GM04503 (cell line): ENCODE measurements at regions not wholly inside any gene's neighbourhood (a gene's known extent, or its start where the extent isn't known, plus 50 kb on each side); places are given as distances from the start of the nearest gene placed in this dataset.
A peak's percentile ranks its signal among the peaks of the same experiment; 100 is the strongest.

Experiments
- DNase-seq: peaks from one replicate; pipeline ENCODE4 v3.0.0-alpha.2; 2012; ENCODE audit warnings: low read depth

DNA sequence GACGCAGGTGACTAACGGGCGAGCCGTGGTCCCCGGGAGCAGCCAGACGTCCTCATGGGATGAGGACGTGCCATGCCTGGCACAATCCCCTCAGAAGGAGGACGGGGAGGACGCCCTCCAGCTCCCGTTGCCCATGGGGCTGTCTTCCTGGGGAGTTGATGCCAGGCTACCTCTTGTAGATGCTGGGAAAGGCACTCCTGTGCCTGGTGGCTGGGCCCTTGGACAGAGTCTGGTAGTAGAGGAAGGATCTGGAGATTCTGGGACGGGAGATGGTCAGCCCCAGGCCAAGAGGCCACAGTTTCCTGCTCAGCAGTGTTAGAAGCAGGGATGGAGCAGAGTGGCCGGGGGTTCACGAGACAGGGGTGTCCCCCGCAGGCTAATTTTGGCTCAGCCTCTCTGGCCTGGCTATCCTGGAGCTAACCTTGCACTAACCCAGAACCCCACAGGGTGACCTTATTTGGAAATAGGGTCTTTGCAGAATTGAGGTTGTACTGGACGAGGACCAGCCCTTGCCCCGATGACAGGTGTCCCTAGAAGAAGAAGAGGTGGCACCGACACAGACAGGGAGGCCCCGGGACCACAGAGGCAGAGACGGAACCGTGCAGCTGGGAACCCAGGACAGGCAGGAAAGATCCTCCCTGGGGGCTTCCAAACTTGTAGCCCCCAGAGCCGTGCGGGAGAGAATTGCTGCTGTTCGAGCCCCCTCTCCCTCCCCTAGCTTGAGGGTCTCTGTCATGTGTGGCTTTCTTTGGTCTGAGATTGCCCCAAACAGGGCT, 50.1 kb upstream of the ADRA2C start:
- DNase-seq: no peak

DNA sequence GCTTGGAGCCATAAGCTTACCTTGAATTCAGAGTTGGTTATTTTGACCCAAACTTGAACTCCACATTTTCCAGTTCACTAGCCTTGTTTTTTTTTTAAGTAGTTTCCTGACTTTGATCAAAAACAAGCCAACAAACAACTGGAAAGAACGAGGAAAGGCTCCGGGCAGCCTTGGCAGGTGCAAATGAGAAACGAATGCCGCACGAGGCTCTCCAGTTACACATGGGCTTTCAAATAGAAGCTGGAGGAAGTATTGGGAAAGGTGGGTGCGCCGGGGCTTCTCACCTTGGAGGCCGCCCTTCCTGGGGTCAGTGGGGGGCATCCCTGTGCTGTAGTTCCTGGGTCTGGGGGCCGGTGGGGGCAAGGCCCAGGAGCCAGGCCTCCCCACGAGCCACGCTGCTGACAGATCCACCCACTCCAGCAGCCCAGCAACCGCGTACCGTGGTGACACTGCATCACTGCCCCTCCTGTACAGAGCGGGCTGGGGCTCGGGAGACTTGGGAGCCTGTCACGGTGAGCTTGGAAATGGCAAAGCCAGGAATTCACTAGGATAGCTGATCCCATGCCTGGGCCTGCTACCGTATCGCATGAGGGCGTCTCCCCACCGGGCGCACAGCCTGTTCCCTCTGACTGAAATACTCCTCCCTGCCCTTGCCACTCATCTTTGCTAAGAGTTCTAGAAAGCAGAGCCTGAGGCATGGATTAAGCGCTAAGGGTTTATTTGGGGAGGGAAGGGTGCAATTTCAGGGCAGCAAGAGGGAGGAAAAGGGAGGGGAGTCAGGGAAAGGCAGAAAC, 50.9 kb upstream of the ADRA2C start:
- no peak for DNase-seq

DNA sequence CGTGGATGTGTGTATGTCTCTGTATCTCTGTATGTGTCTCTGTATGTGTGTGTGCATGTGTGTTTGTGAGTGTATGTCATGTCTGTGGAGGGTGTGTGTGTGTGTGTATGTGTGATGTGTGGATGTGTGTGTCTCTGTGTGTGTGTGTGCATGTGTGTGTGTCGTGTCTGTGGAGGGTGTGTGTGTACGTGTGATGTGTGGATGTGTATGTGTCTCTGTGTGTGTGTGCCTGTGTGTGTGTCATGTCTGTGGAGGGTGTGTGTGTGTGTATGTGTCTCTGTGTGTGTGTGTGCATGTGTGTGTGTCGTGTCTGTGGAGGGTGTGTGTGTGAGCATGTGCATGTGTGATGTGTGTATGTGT, 51.6 kb upstream of the ADRA2C start:
- DNase-seq: no peak

GRCh38 chr4:3713817-3714641, 52.2 kb upstream of the ADRA2C start:
- DNase-seq: no peak

DNA sequence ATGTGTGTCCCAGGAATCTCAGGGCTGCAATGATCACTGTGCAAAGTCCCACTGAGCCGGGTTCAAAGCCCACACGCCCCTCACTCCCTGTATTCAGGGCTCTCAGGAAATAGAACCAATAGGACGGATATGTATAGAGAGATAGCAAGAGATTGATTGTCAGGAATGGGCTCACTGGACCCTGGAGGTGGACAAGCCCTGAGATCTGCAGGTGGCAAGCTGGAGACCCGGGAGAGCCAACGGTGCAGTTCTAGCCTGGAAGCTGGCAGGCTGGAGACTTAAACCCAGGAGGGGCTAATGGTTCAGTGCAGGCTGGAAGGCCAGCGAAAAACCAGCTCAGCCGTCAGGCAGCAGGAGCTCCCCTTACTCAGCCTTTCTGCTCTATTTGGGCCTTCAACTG, 52.8 kb upstream of the ADRA2C start:
- DNase-seq: no peak

- no peak for DNase-seq
Observed at GRCh38 chr4:3712936-3713335, 53.2 kb upstream of the ADRA2C start.

DNA sequence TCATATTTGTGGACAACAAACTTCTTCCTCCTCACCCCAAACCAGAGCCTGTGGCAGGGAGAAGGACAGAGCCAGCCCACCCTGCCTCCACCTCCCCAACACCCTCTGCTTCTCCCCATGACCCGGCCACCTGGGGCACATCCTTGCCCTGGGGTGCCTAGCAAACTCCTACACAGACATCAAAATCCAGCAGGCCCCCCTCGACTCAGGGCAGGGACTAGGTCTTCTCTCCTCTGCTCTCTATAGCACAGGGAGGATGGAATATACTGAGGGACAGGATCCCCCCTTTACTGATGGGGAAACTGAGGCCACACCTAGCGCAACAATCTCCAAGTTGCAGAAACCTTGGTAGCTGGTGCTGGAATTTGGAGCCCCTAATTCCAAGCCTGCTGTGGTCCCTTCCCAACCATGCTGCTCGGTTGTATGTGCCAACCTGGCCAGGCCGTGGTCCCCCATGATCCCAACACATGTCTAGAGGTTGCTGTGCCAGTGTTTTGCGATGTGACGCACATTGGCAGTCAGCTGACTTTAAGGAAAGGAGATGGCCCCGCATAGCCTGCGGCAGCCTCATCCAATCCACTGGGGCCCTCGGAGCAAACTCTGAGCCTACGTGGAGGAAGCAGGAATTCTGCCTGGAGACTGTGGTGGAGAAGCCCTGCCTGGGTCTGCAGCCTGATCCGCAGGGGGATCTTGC, 53.9 kb upstream of the ADRA2C start:
- no peak for DNase-seq

DNA sequence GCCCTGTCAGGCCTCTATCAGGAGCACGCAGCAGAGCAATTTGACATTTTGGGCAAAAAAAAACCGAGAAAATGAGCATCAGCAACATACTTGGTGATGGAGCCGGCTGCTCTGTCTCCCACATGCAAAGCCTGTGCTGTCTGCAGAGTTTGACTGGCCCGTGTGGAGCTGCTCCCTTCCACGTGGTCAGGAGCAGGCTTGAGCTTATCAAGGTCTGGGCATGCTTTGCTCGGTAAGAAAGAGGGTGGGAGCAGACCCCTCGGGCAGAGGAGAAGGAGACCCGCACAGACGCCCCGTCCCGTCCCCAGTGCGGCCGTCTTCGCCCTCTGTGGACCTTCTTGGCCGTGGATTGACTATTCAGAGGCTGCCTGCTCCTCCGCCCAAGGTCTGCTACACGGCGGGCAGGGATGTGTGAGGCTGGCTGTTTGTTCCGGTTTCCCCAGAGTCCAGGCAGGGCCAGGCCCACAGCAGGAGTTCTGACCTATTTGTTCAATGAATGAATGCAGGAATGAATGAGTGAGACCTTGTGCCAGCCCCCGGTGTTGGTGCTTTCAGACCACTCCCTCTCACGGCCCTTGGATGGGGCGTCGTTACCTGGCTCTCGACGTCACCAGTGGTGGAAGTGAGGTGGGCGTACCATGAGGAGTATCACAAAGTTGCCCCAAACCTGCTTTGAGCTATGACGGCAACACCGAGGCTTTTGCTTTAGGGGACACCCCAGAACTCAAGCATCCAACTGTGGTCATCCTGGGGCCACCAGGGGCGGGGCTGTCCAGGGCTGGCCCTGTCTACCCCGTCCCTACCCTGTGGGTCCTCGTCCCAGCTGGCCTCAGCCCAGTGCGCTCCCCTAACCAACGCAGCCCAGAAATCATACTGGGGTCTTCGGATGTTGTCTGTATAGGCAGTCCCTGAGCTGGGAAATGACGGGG, 54.7 kb upstream of the ADRA2C start:
- no peak for DNase-seq

- no peak for DNase-seq
Observed at GRCh38 chr4:3710451-3711182, 55.6 kb upstream of the ADRA2C start.

DNA sequence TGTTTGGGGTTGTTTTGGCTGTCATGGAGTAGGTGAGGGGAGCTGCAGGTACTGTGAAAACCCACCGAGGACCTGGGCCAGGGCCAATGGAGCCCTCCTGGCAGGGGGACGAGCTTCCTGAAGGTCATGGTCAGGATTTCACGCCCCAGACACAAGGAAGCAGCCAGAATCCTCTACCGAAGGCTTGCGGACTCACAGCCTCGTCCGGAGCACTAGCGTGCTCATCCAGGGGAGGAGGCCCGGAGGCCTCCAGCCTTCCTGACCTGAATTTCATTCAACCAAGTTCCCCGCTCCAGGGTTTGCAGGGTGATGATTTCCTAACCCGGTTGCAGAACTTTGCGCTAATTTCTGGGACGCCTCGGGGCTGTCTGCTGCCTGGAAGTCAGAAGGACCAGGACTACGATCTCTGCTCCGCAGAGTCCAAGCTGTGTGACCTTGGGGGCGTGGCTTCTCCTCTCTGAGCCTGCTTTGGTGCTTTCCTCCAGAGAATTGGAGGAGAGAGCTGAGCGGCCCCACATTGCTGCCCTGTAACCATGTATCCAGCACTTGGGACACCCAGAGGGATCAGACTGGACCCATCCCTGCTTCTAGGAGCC, 56.2 kb upstream of the ADRA2C start:
- DNase-seq: no peak

- DNase-seq: no peak
Observed at GRCh38 chr4:3709061-3709845, 56.9 kb upstream of the ADRA2C start.

DNA sequence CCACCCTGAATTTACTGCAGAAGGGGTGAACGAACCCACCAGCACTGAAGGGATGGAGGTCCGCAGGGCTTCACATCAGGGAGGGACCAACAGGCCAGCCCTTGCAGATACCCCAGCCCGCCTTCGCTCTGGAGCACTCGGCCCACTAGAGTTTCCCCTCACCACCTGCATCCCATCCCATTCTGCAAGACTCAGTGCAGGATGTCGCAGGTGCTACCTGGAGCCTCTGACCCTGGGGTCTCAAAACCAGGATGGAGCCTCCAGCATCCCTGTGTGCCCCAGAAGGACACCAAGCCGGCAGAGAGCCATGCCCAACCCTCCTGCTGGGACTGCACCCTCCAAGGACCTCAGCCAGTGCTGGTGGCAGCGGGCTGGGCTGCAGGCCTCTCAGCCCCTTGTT, 57.6 kb upstream of the ADRA2C start:
- DNase-seq: no peak

DNA sequence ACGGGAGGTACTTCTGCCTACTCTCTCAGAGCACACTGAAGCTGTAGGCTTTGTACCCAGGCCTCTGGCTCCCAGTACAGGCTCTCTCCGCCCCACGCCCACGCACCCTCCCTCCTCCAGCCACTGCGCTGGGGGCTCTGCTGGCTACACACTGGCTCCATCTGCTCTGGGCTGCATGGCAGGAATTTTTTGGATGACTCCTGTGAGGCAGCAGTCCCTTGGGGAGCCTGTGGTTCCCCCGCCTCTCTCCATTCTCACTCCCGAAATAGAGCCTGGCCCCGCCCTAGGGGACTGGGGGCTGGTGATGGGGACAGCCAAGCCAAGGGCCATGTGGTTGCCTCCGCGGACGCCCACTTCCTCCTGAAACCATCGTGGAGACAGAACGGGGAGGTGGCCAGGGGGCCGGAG, 58.1 kb upstream of the ADRA2C start:
- peak; percentile 41 for DNase-seq

GRCh38 chr4:3707423-3708102, 58.6 kb upstream of the ADRA2C start:
- no peak for DNase-seq

GRCh38 chr4:3706565-3707422, 59.4 kb upstream of the ADRA2C start:
- DNase-seq: no peak

DNA sequence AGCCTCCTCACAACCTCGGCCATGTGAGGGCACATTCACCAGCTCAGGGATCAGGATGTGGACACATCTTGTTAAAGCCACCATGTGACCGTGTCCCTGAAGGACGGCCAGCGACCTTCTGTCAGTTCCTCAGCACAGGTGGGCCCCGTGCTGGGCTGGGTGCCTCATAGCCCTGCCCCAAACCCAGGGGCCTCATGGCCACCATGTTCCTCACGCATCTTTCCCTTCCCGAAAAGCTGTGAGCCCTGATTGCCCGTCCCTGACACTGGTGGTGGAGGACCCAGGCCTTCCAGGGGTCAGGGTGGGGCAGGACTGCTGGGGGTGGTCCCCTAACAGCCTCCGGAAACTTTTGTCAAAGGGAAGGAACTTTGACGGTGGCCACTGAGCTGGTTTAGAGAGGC, 60.1 kb upstream of the ADRA2C start:
- DNase-seq: no peak

- DNase-seq: no peak
Observed at GRCh38 chr4:3705236-3705987, 60.8 kb upstream of the ADRA2C start.
